ENCODE measurements at regions not wholly inside any gene's neighbourhood (a gene's known extent, or its start where the extent isn't known, plus 50 kb on each side); places are given as distances from the start of the nearest gene placed in this dataset.

DNA sequence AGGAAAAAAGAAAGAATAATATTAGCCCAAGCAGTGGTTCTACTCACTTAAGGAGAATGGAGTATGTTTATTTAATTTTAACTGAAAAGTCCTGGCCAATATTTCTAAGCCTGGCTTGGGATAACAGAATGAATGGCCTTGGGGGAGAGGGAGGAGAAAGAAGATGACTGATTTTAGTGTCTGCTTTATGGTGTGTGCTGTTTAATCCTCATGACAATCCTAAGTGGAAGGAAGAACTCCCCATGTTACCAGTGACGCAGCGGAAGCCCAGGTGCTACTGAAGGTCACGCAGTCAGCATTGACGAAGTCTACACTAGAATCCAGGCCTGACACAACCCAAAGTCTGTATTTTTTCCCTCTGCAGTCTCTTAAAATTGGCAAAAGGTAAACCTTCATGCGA lies 50.5 kb downstream of the PALM2AKAP2 start:
- DNase-seq (ENCODE audit: low read depth in 2 of 2, low spot score in 1 of 2), result no peak

DNA sequence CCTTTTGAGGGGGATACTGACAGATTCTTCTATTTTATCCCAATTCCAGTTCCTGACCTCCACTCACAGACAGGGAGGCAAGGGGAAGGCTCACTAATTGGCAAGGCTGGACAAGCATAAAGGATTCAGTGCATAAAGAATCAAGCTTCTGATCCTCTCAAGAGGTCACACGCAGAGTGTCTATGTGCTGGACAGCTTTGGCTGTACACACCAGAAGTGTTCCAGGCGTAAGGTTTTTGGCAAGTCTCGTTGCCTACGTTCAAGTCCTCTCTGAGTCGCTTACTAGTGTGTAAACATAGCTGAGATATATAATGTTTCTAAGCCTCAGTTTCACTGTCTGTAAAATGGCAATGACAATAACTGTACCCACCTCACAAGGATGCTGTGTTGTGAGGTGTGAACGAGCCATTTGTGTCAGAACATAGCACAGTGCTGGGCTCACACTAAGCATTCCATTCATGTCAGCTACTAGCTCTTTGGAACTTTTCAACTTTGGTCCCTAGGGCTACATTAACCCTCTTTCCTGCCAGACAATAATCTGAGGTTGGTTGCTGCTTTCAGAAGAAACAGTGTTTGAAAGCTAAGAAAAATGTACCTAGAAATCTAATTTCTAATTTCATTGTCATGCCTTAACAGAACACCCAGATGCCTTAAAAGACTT lies 52.1 kb downstream of the PALM2AKAP2 start:
- no peak for DNase-seq (ENCODE audit: low read depth in 2 of 2, low spot score in 1 of 2)

DNA sequence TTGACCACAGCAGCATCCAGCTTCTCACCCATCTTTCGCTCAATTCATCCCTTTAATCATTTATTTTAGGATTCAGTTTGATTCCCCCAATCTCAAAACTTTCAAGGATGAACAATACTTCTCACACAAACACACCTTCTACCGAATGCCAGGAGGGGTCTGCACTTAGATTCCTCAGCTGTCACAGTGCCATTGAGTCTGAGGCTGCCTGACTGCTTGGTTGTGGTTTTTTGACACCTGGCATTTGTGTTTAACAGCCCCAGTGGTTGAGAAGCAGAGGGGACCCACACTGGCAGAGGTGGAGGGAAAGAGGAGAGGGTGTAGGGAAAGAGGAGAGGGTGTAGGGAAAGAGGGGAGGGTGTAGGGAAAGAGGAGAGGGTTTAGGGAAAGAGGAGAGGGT lies 54.9 kb downstream of the PALM2AKAP2 start:
- DNase-seq (ENCODE audit: low read depth in 2 of 2, low spot score in 1 of 2), result no peak

DNA sequence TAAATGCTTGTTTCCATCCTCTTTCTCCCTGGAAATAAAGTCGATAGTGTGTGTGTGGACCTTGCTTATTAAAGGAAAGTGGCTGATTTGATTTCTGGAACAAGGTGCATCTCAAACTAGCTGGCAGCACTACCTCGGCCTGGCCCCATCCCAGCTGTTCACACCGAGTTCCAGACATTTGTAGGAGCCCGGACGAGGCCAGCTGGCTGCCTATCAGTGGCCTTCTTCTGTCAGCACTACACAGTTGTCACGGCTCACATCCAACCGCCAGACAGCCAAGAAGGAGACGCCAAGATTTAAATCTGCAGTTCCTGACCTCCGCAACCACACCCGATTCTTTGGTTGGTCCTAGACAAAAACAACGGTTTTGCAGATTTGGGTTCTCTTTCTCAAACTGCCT lies 63.6 kb downstream of the PALM2AKAP2 start:
- DNase-seq (ENCODE audit: low read depth in 2 of 2, low spot score in 1 of 2), result no peak

DNA sequence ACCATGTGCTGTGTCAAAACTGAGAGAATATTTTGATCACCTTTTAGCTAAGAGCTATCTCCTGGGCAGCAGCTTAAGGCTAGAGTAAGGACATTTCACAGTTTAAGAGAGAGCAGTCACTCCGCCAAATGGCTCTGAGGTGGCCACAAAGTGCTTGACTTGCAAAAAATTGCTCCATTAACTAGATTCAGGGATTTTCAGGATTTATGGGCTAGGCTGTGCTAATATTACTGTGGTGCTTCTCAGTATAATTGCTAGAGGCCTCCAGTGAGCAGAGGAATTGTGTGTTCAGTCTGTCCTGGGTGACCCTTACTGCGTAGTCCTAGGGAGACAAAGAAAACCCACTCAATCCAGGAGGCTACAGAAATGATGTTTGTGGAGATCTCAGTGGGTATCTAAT lies 65.2 kb downstream of the PALM2AKAP2 start:
- DNase-seq (ENCODE audit: low read depth in 2 of 2, low spot score in 1 of 2), result no peak

DNA sequence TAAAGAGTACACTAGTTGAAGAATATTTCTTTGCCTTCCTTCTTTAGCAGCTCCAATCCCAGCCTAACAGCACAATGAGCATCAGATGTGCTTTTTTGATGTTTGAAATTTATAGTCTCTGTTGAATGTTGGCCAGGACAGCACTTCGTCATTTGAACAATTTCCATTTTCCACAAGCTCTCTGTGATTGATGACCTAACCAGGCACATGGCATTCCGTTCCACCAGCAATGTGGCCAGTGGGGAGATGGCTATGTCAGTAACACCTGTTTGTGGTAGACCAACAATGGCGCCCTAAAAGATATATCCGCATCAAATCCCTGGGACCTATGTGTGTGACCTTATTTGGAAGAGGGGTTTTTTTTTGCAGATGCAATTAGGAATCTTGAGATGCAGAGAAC lies 66.8 kb downstream of the PALM2AKAP2 start:
- no peak for DNase-seq (ENCODE audit: low read depth in 2 of 2, low spot score in 1 of 2)

DNA sequence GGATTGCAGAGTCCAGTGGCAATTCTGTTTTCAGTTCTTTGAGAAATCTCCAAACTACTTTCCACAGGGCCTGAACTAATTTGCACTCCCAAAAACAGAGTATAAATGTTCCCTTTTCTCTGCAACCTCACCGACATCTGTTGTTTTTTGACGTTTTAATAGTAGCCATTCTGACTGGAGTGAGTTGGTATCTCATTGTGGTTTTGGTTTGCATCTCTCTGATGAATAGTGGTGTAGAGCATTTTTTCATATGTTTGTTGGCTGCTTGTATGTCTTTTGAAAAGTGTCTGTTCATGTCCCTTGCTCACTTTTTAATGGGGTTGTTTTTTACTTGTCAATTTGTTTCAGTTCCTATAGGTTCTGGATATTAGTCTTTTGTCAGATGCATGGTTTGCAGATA lies 72.6 kb downstream of the PALM2AKAP2 start:
- DNase-seq (ENCODE audit: low read depth in 2 of 2, low spot score in 1 of 2), result no peak

DNA sequence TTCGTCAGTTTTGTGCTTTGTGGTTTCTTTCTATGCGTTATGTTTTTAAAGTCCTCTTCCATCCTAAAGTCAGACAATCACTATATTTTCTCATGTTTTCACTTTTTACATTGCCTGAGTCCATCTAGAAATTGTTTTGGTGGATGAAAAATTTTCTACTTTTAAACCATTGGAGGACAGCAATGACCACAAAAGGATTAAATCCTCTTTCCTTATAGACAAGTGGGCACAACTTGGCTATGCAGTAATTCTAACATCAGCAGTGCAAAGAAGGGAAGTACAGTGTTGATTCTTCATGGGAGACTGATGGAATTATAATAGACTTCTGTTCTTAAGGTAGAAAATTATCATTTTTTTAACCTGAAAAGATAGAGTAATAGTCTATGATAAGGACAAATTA lies 75.5 kb downstream of the PALM2AKAP2 start:
- no peak for DNase-seq (ENCODE audit: low read depth in 2 of 2, low spot score in 1 of 2)

DNA sequence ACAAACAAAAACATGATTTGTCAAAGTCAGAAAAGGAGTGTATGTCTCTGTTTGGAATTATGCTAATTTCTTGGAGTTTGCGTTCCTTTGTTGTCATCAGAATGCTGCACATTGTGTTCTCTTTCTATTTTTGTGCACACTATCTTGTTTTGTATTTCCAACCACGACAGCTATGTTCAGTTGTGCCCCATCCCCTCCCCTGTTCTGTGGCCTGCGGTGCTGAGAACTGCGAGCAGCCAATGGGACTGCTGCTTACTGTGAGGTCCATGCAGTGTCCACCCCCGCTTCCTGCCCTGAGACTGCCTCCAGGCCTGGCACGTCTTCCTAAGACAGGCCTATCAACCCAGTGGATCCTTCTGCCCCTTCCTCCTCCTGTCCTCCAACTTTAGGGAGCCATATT lies 76.8 kb downstream of the PALM2AKAP2 start:
- no peak for DNase-seq (ENCODE audit: low read depth in 2 of 2, low spot score in 1 of 2)

DNA sequence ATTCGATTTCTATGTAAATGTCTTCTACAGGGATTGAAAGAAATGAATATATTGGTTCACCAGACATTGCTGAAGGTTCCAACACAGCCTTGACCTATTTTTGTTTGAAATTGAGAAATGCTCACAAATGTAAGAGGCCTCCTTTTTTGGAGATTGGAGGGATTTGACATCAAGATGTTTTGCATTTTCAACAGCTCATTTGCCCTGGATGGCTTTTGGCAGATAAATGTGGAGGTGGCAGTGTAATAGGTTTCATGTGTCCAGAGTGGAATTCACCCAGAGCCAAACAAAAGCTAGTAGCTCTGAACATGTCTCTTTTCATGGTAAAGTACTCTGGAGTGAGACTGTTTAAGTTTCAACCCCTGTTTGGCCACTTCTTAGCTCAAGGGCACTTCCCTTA lies 77.3 kb downstream of the PALM2AKAP2 start:
- no peak for DNase-seq (ENCODE audit: low read depth in 2 of 2, low spot score in 1 of 2)

DNA sequence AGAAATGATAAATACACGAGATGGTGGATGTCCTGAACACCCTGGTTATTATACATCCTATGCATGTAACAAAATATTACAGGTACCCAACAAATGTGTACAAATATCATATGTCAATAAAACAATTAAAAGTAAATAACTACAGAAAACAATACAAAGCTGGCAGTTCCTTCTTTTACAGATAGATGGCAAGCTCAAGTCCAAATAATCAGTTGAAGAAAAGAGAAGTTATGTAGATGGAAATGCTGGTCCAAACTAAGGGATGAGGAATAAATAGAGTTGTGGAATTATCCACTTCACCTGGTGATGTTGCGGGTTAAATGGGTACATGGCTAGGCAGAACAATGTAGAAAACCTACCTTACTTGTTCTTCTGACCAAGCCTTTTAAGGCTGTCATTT lies 79.4 kb downstream of the PALM2AKAP2 start:
- DNase-seq (ENCODE audit: low read depth in 2 of 2, low spot score in 1 of 2), result no peak

DNA sequence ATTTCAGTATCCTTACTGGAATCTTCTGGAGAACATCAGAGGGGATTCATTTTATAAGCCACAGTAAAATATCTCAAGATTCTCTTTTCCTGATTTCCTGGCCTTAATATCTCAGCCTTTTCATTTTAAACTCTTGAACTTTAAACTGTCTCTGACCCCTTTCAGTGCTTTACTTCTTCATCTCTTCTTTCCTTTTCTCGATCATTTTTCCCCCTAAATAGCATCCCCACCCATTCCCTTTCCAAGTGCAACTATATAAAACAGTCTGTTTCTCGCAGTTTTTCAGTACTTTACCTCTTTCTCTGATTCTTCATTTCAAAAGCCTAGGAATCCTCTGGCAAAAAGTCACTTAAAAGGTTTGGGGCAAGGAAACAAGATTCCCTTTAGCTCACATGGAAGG lies 80.5 kb downstream of the PALM2AKAP2 start:
- no peak for DNase-seq (ENCODE audit: low read depth in 2 of 2, low spot score in 1 of 2)

DNA sequence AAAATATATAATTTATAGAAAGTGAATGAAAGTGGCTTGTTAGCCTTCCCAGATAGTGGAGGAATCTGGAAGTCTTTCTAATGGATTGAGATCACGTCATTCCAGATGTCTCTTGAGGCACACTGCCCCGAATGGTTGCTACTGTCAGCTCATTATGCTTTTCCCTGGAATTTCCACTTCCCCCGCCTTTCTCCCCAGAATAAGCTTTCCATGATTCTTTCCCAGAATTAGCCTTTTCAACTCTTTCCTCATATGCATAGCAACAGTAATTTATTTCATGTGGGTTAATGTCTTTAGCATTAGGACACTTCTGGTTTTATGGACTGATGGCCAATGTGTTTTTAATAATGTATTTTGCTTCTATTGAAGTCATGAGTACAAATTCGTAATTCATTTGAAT lies 81.5 kb downstream of the PALM2AKAP2 start:
- DNase-seq (ENCODE audit: low read depth in 2 of 2, low spot score in 1 of 2), result no peak

DNA sequence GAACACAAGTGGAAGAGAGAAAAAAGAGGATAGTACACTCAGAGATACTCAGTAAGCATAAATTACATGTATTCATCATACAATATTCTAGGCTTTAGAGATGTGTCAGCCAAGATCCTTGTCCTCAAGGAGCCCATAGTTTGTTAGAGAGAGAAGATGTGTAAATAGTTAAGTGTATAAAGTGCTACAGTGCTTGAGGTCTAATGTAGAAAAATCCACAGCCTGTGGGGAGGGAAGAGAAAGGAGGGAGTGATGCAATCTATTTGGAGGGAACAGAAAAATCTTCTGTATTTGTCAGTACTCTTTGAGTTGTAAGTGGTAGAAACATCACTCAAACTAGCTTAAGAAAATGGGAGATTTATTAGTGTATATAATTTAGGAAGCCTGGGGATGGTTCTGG lies 81.9 kb downstream of the PALM2AKAP2 start:
- no peak for DNase-seq (ENCODE audit: low read depth in 2 of 2, low spot score in 1 of 2)

DNA sequence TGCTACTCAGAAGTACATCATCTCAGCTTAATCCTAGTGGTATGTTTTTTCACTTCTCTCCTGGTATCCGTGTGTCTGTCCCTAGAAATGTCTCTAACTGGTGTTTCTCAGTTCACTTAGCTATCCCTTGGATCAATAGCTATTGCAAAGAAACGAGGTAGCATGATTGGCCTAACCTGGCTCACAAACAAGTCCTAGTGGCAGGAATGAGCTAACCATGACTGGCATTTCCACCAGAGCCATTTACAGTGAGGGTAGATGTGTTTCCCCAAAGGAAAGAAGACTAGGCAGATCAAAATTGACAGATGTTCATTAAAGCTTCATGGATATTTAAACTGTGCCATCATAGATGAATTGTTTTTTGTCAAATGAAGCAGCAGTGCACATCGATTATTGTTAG lies 82.5 kb downstream of the PALM2AKAP2 start:
- no peak for DNase-seq (ENCODE audit: low read depth in 2 of 2, low spot score in 1 of 2)

DNA sequence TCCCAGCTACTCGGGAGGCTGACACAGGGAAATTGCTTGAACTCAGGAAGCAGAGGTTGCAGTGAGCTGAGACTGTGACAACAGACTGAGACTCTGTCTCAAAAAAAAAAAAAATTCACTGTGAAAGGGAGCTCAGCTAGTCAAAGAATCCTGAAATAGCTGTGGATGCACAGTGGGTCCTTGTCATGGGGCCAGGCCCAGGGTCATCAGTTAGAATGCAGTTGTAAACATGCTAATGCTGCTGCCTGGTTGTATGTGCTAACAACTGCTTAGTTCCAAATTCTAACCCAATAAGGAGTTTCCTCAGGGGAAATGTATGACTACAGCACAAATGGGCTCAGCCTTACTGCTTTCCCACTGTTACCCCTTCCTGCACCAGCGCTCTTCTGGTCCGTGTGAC lies 84.0 kb downstream of the PALM2AKAP2 start:
- no peak for DNase-seq (ENCODE audit: low read depth in 2 of 2, low spot score in 1 of 2)

DNA sequence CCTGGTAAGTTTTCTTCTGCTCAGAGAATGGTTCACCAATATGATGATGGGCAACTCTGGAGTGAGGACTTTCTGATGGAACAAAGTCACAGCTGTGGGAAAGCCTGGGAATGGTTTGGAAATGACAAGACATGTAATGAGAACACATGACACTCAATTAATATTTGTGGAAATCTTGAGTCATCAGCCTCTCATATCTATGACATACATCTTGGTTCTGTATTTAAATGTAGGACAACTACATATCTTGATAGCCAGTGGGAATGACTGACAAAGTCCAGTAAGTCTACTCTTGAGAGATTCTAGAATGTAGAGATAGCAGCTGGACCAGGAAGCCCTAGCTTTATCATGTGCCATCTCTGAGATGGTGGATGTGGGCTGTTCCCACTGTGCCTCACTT lies 85.5 kb downstream of the PALM2AKAP2 start:
- DNase-seq (ENCODE audit: low read depth in 2 of 2, low spot score in 1 of 2), result no peak

DNA sequence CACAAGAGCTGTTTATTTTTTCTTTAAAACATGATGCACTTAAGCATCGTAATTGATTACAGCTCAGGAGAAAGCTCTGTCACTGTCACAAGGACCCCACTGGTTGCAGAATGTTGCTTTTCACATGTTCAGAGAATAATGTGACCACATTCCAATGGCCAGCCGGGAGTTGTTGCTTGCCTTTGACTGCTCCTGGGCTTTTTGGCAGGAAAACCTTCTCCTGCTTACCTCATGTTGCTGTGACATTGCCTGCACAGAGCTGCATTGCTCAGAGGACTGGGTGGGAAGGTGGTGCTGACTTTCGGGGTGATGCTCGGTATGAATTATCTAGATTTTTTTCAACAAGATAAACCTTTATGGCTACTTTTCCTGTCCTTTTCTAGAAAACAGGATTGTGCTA lies 88.2 kb downstream of the PALM2AKAP2 start:
- DNase-seq (ENCODE audit: low read depth in 2 of 2, low spot score in 1 of 2), result no peak

DNA sequence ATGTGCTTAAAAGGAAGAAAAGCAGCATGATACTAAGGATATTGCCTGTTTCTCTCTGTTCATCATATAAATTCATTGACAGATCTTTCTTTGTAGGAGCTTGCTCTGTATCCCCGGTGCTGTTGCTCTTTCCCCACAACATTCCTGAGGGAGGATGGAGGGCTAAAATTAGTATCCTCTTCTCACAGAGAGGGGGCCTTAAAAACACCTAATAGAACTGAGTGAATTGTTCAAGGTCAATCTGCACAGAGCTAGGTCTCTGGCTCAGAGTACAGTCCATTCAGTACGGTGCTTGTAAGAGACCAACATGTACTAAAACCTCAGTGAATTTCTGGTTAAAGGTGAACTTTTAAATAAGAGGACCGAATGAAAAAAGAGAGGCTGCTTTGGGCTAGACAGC lies 88.7 kb downstream of the PALM2AKAP2 start:
- DNase-seq (ENCODE audit: low read depth in 2 of 2, low spot score in 1 of 2), result no peak

DNA sequence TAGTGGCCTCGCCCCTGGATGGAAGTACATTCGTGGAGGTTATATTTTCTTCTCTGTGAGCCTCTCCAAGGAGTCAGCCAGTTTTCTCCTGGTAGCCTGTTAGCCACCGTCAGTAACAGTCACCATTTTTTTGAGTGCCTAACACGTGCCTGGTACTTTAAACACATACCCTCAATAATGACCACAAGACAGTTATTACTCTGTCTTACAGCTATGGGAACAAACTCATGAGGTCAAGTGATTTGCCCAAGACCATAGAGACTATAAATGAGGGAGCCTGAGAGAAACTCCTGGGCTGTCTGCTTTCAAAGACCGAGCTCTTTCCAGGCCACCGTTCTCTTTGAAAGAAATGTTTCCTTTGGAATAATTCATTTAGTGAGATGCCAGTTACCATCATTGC lies 90.4 kb downstream of the PALM2AKAP2 start:
- no peak for DNase-seq (ENCODE audit: low read depth in 2 of 2, low spot score in 1 of 2)

DNA sequence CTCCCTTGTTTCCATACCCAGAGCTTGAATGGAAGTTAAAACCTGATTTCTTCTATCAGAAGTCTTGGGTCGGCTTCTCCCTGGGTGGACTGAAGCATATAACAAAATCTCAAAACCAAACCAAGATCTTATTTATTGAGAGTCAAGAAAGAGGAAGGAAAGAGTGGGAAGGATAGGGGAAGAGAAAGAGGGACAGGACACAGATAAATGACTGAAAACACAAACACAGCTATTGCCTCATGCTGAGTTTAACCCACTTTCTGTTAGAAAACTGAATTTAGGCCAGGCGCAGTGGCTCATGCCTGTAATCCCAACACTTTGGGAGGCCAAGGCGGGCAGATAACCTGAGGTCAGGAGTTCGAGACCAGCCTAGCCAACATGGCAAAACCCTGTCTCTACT lies 92.9 kb downstream of the PALM2AKAP2 start:
- DNase-seq (ENCODE audit: low read depth in 2 of 2, low spot score in 1 of 2), result no peak

DNA sequence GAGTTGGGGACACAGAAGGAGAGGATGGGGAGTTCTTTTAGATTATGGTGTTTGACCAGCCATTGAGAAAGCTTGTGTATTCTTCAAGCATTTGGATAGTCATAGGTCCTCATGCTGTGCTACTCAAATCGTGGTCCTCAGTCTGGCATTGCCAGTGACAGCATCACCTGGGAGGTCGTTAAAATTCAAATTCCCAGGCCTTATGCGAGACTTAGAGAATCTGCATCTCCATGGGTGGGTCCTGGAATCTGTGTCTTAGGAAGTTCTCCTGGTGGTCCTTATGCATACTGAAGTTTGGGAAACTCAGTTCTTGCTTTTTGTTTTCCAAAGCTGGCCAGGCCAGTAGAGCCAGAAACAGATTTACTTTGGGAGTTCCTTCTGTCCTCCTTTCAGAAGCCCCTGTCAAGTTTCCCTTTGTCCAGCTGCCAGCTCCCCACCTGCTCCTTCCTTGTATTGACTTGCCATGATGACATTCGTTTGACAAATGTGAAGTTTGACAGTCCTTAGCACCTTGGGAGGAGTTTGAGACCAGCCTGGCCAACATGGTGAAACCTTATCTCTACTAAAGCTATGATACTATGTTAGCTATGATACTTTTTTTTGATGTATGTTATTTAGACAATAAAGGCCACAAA lies 95.6 kb downstream of the PALM2AKAP2 start:
- DNase-seq (ENCODE audit: low read depth in 2 of 2, low spot score in 1 of 2), result no peak

All from stimulated activated CD8-positive, alpha-beta memory T cell treated with anti-CD3 and anti-CD28 coated beads, Interleukin-4, amount 100 ng/mL, for 4 hours (primary cell).